Spleen (tissue), 11 donors: ENCODE measurements at regions not wholly inside any gene's neighbourhood (a gene's known extent, or its start where the extent isn't known, plus 50 kb on each side); places are given as distances from the start of the nearest gene placed in this dataset.

Experiments used
- DNase-seq: peaks from one replicate; pipeline ENCODE4 v3.0.0-alpha.2; 2020
- H3K27ac ChIP-seq, 8 donors: fragments of 200-600 bp; sonication (generic) in 7 of 8; 1 replicate in 4 of 8; 2 replicates in 4 of 8; pipeline versions ENCODE4 v1.5.0 to v1.8.0; 2016 to 2021; ENCODE audit warnings: inconsistent platforms in 4 of 8, mild to moderate bottlenecking in 4 of 8, moderate library complexity in 1 of 8
- H3K27me3 ChIP-seq, 7 donors: fragments of 200-600 bp; sonication (generic) in 6 of 7; replicated peaks in 1 of 7; 1 replicate in 4 of 7; 2 replicates in 3 of 7; pipeline versions ENCODE4 v1.5.0 to v1.8.0; 2016 to 2021; ENCODE audit warnings: inconsistent platforms in 3 of 7, mild to moderate bottlenecking in 1 of 7
- H3K36me3 ChIP-seq, 6 donors: fragments of 200-600 bp; sonication (generic) in 5 of 6; 1 replicate in 4 of 6; 2 replicates in 2 of 6; pipeline versions ENCODE4 v1.5.0 to v1.8.0; 2016 to 2021; ENCODE audit warnings: inconsistent platforms in 2 of 6
- H3K4me1 ChIP-seq, 6 donors: fragments of 200-600 bp; sonication (generic) in 5 of 6; 1 replicate in 3 of 6; 2 replicates in 3 of 6; pipeline versions ENCODE4 v1.5.0 to v1.8.0; 2016 to 2021; ENCODE audit warnings: inconsistent platforms in 3 of 6
- H3K4me3 ChIP-seq, 8 donors: fragments of 200-600 bp; sonication (generic) in 7 of 8; 1 replicate in 4 of 8; 2 replicates in 4 of 8; pipeline versions ENCODE4 v1.5.0 to v1.8.0; 2016 to 2021; ENCODE audit warnings: inconsistent platforms in 4 of 8, mild to moderate bottlenecking in 4 of 8, moderate library complexity in 2 of 8
- H3K9me3 ChIP-seq, 8 donors: fragments of 200-600 bp; sonication (generic) in 7 of 8; 1 replicate in 4 of 8; 2 replicates in 4 of 8; pipeline versions ENCODE4 v1.5.0 to v1.8.0; 2016 to 2021; ENCODE audit warnings: inconsistent platforms in 4 of 8
- CTCF ChIP-seq, 11 experiments: fragments of 200-600 bp in 7 of 11; fragments of 450-650 bp in 4 of 11; sonication (generic) in 4 of 11; IDR thresholded peaks in 8 of 11; conservative IDR thresholded peaks in 3 of 11; 1 replicate in 7 of 11; 2 replicates in 4 of 11; pipeline versions ENCODE4 v1.4.0 to v1.8.0; 2016 to 2021; ENCODE audit warnings: antibody characterized with exemption in 11 of 11, inconsistent platforms in 4 of 11, mild to moderate bottlenecking in 1 of 11
- POLR2A ChIP-seq, 3 donors: fragments of 450-650 bp; IDR thresholded peaks; one replicate each; pipeline ENCODE4 v1.5.1; 2017; ENCODE audit warnings: antibody characterized with exemption in 3 of 3, mild to moderate bottlenecking in 1 of 3
- POLR2AphosphoS5 ChIP-seq, 3 donors: sonication (generic); formaldehyde crosslinking; IDR thresholded peaks; one replicate each; pipeline ENCODE4 v1.5.1; 2017; ENCODE audit warnings: antibody characterized with exemption in 3 of 3
- WGBS, 5 donors: extraction: QIAGEN DNeasy Blood & Tissue Kit in 3 of 5; methylation state at CpG; one replicate each; pipeline versions ENCODE4 v1.1.5 to v1.1.7; 2013 to 2018; 5-methylcytosine and 5-hydroxymethylcytosine counted together
- intact Hi-C: fragments of 100-400 bp; cut with DNase I; formaldehyde crosslinking; loops from one replicate; pipeline ENCODE4 v1.15.0; 2023; ENCODE audit warnings: low total_unique reads
- donor health status: healthy with polysubstance abuse.
- donor health status: DM: no; HTN: no; CAD: no; lungs with moderate emphysema.
- donor health status: DM: no; HTN: no; CAD: no.
- donor health status: Bipolar disorder and iron deficiency.
- donor health status: healthy.
- donor health status: DM: no; HTN: no; CAD: no.
- donor health status: DM: yes; HTN: yes; CAD: no.

- intact Hi-C loops: no loop called here
Measured at GRCh38 chr3:72604328-72604727, 243.9 kb downstream of the SHQ1 start.

GRCh38 chr3:72601983-72602750 lies 246.1 kb downstream of the SHQ1 start:
- TF ChIP-seq CTCF (IDR thresholded peaks at IDR 0.05 in 8 of 11, conservative IDR thresholded peaks at IDR 0.05 in 3 of 11) (no peak), POLR2AphosphoS5 (IDR thresholded peaks at IDR 0.05) (no peak)
- no peak overlapping the region for H3K4me3 ChIP-seq
- intact Hi-C loops: no loop called here
- no peaks in the 10 kb centered on the region for H3K36me3 ChIP-seq
- 79 to 90% (median 84%) methylated on average over 4 of the region's 4 CpGs for WGBS, 5 donors
- peaks cover 0 to 7% (median 0%) of the 10 kb centered on the region in 7 donors for H3K27me3 ChIP-seq
- H3K27ac ChIP-seq: no peak overlapping the region
- peaks cover 0 to 17% (median 6%) of the 10 kb centered on the region in 6 donors for H3K4me1 ChIP-seq
- DNase-seq: no peak
- H3K9me3 ChIP-seq: no peaks in the 10 kb centered on the region

More at GRCh38 chr3:72604328-72604727, 243.9 kb downstream of the SHQ1 start:
- H3K4me3 ChIP-seq: no peak overlapping the region
- TF ChIP-seq CTCF (IDR thresholded peaks at IDR 0.05 in 8 of 11, conservative IDR thresholded peaks at IDR 0.05 in 3 of 11) (no peak), POLR2AphosphoS5 (IDR thresholded peaks at IDR 0.05) (no peak), POLR2A (IDR thresholded peaks at IDR 0.05) (no peak)
- 41 to 60% (median 48%) methylated on average over 3 of the region's 3 CpGs for WGBS, 5 donors
- H3K9me3 ChIP-seq: no peaks in the 10 kb centered on the region
- H3K36me3 ChIP-seq: no peaks in the 10 kb centered on the region
- peaks cover 0 to 4% (median 0%) of the 10 kb centered on the region in 6 donors for H3K4me1 ChIP-seq
- no peak for DNase-seq
- peaks cover 0 to 3% (median 0%) of the 10 kb centered on the region in 7 donors for H3K27me3 ChIP-seq
- no peak overlapping the region for H3K27ac ChIP-seq

GRCh38 chr3:72601060-72601459 lies 247.2 kb downstream of the SHQ1 start:
- Histone ChIP-seq H3K27me3 (peaks cover 0 to 14% (median 0%) of the 10 kb centered on the region in 7 donors), H3K36me3 (no peaks in the 10 kb centered on the region), H3K27ac (no peak overlapping the region), H3K9me3 (no peaks in the 10 kb centered on the region), H3K4me3 (no peak overlapping the region), H3K4me1 (peaks cover 0 to 17% (median 6%) of the 10 kb centered on the region in 6 donors)
- DNase-seq: no peak
- intact Hi-C loops: no loop called here
- 82 to 97% (median 93%) methylated on average over 5 of the region's 5 CpGs for WGBS, 5 donors
- TF ChIP-seq POLR2A (IDR thresholded peaks at IDR 0.05) (no peak), POLR2AphosphoS5 (IDR thresholded peaks at IDR 0.05) (no peak), CTCF (IDR thresholded peaks at IDR 0.05 in 8 of 11, conservative IDR thresholded peaks at IDR 0.05 in 3 of 11) (no peak)

GRCh38 chr3:72597756-72598195 lies 250.5 kb downstream of the SHQ1 start:
- H3K4me1 ChIP-seq: peaks cover 0 to 21% (median 6%) of the 10 kb centered on the region in 6 donors
- no peak overlapping the region for H3K27ac ChIP-seq
- no peaks in the 10 kb centered on the region for H3K9me3 ChIP-seq
- H3K4me3 ChIP-seq: no peak overlapping the region
- H3K36me3 ChIP-seq: no peaks in the 10 kb centered on the region
- H3K27me3 ChIP-seq: peaks cover 0 to 14% (median 0%) of the 10 kb centered on the region in 7 donors
- TF ChIP-seq CTCF (IDR thresholded peaks at IDR 0.05 in 8 of 11, conservative IDR thresholded peaks at IDR 0.05 in 3 of 11) (no peak), POLR2A (IDR thresholded peaks at IDR 0.05) (no peak), POLR2AphosphoS5 (IDR thresholded peaks at IDR 0.05) (no peak)
- DNase-seq: no peak
- WGBS, 5 donors: 77 to 87% (median 85%) methylated on average over 4 to 5 of the region's 5 CpGs
- intact Hi-C loops: no loop called here
